SK-MEL-5 (cell line): ENCODE measurements at regions not wholly inside any gene's neighbourhood (a gene's known extent, or its start where the extent isn't known, plus 50 kb on each side); places are given as distances from the start of the nearest gene placed in this dataset.

ENCODE experiments used
- DNase-seq: peaks from one replicate; pipeline ENCODE4 v3.0.0-alpha.2; 2016; ENCODE audit warnings: low read depth, low spot score
- in situ Hi-C: cut with HindIII; loops from 2 replicates; pipeline ENCODE4 v1.10.0; 2016; ENCODE audit warnings: low sequenced_read_pairs, high pct_unique_total_duplicates, low pct_unique_long_range_greater_than_20kb
- small RNA-seq, 2 experiments: library from RNA; depleted of rRNA; stranded (forward); fragments of <200 nt; gene quantifications; one replicate each; pipeline ENCODE3, GENCODE V24; 2014

DNA sequence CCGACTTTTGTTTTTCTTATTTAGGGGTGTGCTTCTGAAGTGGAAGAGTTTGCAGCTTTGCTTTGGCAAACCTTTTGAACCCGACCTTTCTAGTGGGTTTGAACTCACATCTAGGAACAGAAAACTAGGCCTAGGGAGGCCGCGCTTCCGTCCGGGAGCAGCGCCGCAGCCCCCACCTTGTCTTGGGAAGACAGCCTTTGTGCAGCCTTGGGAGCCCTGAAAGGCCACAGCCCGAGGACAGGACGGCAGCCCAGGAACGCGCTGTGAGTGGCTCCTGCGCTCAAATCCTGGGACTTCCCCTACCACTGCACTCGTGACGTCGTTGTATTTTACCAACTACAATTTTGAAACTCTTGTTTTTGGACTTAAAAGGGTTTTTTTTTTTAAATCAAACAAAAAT lies 53.7 kb upstream of the ZNF267 start:
- in situ Hi-C loops, result no loop called here
- no peak for DNase-seq

Small RNA genes in the stretch of these regions (small RNA-seq; reads per million reads assigned to genes)
- 0 reads per million in 2 experiments for gene AC074050.1
